ENCODE measurements at regions not wholly inside any gene's neighbourhood (a gene's known extent, or its start where the extent isn't known, plus 50 kb on each side); places are given as distances from the start of the nearest gene placed in this dataset.

DNA sequence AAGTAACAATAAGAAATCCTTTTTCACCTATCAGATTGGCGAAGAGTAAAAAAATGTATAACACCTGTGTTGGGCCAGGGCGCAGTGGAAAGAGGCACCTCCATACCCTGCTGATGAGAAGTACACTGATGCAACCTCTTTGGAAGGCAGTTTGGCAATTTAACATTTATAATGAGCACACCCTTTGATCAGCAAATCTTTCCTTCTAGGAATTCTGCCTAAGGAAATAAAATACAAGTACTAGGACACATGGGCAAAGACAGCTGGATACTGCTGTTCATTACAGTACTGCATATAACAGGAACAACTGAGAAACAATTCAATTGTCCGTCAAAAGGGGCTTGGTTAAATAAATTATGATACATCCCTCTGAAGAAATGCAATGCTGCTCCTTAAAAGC, 110.1 kb downstream of the RPL27A start:
- Histone ChIP-seq H3K79me2 (ENCODE audit: control insufficient read depth, insufficient read depth, low read length) (no peaks in the 10 kb centered on the region), H3K9ac (ENCODE audit: insufficient read depth in 1 of 2, low read depth in 2 of 2, low read length in 2 of 2) (no peak overlapping the region), H3K9me3 (replicated peaks; ENCODE audit: control insufficient read depth, insufficient read depth, low read depth, low read length) (no peaks in the 10 kb centered on the region), H3K36me3 (ENCODE audit: control insufficient read depth, insufficient read depth, low read length) (no peaks in the 10 kb centered on the region), H3K27ac (ENCODE audit: extremely low read depth, low read depth, low read length) (no peak overlapping the region), H2AFZ (ENCODE audit: low read depth, low read length) (no peak overlapping the region), H3K27me3 (ENCODE audit: control insufficient read depth in 2 of 2, insufficient read depth in 2 of 2, low read length in 2 of 2) (peaks cover 15 to 16% of the 10 kb centered on the region in 2 experiments; a peak in 4 of 5 replicates), H3K4me3 (no peak overlapping the region), H3K4me2 (ENCODE audit: insufficient read depth, low read length) (no peak overlapping the region), H3K9me1 (ENCODE audit: control insufficient read depth, insufficient read depth, low read length) (no peaks in the 10 kb centered on the region), H3K4me1 (replicated peaks in 1 of 2; ENCODE audit: control insufficient read depth in 2 of 2, insufficient read depth in 2 of 2, low read length in 2 of 2) (no peaks in the 10 kb centered on the region), H4K20me1 (replicated peaks; ENCODE audit: control insufficient read depth, insufficient read depth, low read length) (no peaks in the 10 kb centered on the region)
- ATAC-seq (no peak), FAIRE-seq (no peak), DNase-seq (ENCODE audit: extremely low read depth in 1 of 4, low spot score in 3 of 4) (no peak)
- no peak for TF ChIP-seq L3MBTL2 (IDR thresholded peaks at IDR 0.05)
- no peak for TF ChIP-seq KLF13 (tag; IDR thresholded peaks at IDR 0.05; ENCODE audit: borderline replicate concordance, low read depth)
- TF ChIP-seq FOXK1 (CRISPR knock-in tag; IDR thresholded peaks at IDR 0.05; ENCODE audit: borderline replicate concordance), result no peak
- TF ChIP-seq LEF1 (IDR thresholded peaks at IDR 0.05), result no peak
- TF ChIP-seq BRD9 (IDR thresholded peaks at IDR 0.05; ENCODE audit: low read depth, partially characterized antibody), result no peak
- TF ChIP-seq, protein P1, sequence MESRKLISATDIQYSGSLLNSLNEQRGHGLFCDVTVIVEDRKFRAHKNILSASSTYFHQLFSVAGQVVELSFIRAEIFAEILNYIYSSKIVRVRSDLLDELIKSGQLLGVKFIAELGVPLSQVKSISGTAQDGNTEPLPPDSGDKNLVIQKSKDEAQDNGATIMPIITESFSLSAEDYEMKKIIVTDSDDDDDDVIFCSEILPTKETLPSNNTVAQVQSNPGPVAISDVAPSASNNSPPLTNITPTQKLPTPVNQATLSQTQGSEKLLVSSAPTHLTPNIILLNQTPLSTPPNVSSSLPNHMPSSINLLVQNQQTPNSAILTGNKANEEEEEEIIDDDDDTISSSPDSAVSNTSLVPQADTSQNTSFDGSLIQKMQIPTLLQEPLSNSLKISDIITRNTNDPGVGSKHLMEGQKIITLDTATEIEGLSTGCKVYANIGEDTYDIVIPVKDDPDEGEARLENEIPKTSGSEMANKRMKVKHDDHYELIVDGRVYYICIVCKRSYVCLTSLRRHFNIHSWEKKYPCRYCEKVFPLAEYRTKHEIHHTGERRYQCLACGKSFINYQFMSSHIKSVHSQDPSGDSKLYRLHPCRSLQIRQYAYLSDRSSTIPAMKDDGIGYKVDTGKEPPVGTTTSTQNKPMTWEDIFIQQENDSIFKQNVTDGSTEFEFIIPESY (CRISPR knock-in tag; IDR thresholded peaks at IDR 0.05), result no peak
- no peak for TF ChIP-seq CXXC5 (CRISPR knock-in tag; IDR thresholded peaks at IDR 0.05)
- TF ChIP-seq, protein P2, sequence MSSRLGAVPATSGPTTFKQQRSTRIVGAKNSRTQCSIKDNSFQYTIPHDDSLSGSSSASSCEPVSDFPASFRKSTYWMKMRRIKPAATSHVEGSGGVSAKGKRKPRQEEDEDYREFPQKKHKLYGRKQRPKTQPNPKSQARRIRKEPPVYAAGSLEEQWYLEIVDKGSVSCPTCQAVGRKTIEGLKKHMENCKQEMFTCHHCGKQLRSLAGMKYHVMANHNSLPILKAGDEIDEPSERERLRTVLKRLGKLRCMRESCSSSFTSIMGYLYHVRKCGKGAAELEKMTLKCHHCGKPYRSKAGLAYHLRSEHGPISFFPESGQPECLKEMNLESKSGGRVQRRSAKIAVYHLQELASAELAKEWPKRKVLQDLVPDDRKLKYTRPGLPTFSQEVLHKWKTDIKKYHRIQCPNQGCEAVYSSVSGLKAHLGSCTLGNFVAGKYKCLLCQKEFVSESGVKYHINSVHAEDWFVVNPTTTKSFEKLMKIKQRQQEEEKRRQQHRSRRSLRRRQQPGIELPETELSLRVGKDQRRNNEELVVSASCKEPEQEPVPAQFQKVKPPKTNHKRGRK (tag; IDR thresholded peaks at IDR 0.05), result no peak
- no peak for TF ChIP-seq ZNF23 (CRISPR knock-in tag; IDR thresholded peaks at IDR 0.05)
- WGBS (ENCODE audit: insufficient coverage, low coverage, missing lambda C conversion rate), result 2% methylated on average over 3 of the region's 3 CpGs
- BruUV-seq (replicated peaks), result no TSS peak
- in situ Hi-C loops (cut with MboI) (no loop called here), intact Hi-C loops (cut with micrococcal nuclease) (no loop called here)
- ChIA-PET POLR2A (interaction anchor here (1.4 kb wide), 1 partner anchor 24 kb away, joined by 3 read pairs; no protein-coding TSS in a partner anchor), CTCF (ENCODE audit: low intra/inter-chr PET ratio) (no interaction called here)

Measured in K562 (cell line).